K562 (cell line): ENCODE measurements at regions not wholly inside any gene's neighbourhood (a gene's known extent, or its start where the extent isn't known, plus 50 kb on each side); places are given as distances from the start of the nearest gene placed in this dataset.

Experiments
- ATAC-seq: fragments of 200-7000 bp; cut with Tn5 transposase; 3 replicates; pipeline ENCODE4 v1.9.1; 2020; ENCODE audit warnings: moderate library complexity
- BruUV-seq: library from RNA; stranded (reverse); fragments of 400-500 nt; replicated peaks from 2 replicates; lab custom pipeline; 2021; lab: Mats Ljungman, UMichigan
- CTCF ChIA-PET: fragments of 300-600 bp; formaldehyde crosslinking; extraction: SDS; loops from one replicate; lab custom pipeline; 2021; ENCODE audit warnings: low intra/inter-chr PET ratio; lab: Yijun Ruan, JAX
- POLR2A ChIA-PET: fragments of 300-600, 350-650 bp; sonication (Branson Sonifier 250); formaldehyde crosslinking; extraction: SDS; loops from one replicate; lab custom pipeline; 2021; ENCODE audit warnings: antibody characterized with exemption, inconsistent platforms; lab: Yijun Ruan, JAX
- DNase-seq, 4 experiments: peaks; one replicate each; pipeline versions ENCODE4 v3.0.0 to v3.0.0-alpha.2; 2011 to 2018; ENCODE audit warnings: low spot score in 3 of 4, mixed read lengths in 3 of 4; ENCODE audit errors: extremely low read depth in 1 of 4
- FAIRE-seq: peaks from 2 replicates; lab custom pipeline; 2011; peaks lifted over from hg19 to GRCh38; lab: Jason Lieb, UNC
- H2AFZ ChIP-seq: 2 replicates; pipeline ENCODE4 v1.6.0; 2011; ENCODE audit warnings: low read depth, low read length, control low read depth, inconsistent platforms
- H3K27ac ChIP-seq: fragments of 200-600 bp; 3 replicates; pipeline ENCODE4 v1.8.0; 2011; ENCODE audit warnings: low read depth, mild to moderate bottlenecking, control low read depth, inconsistent platforms, low read length, moderate library complexity, mixed read lengths; ENCODE audit errors: extremely low read depth
- H3K27me3 ChIP-seq, 2 experiments: fragments of 300-600 bp in 1 of 2; 2 replicates in 1 of 2; 3 replicates in 1 of 2; pipeline versions ENCODE4 v1.6.0 to v1.8.0; 2011; ENCODE audit warnings: inconsistent platforms in 2 of 2, low read length in 2 of 2, mild to moderate bottlenecking in 1 of 2, mixed read lengths in 1 of 2, moderate library complexity in 1 of 2; ENCODE audit not compliant: control insufficient read depth in 2 of 2, insufficient read depth in 2 of 2
- H3K36me3 ChIP-seq: fragments of 300-600 bp; 3 replicates; pipeline ENCODE4 v1.8.0; 2011; ENCODE audit warnings: mild to moderate bottlenecking, low read length, inconsistent platforms; ENCODE audit not compliant: control insufficient read depth, insufficient read depth
- H3K4me1 ChIP-seq, 2 experiments: fragments of 200-600 bp in 1 of 2; replicated peaks in 1 of 2; 2 replicates in 1 of 2; 3 replicates in 1 of 2; pipeline versions ENCODE4 v1.5.1 to v1.8.0; 2011; ENCODE audit warnings: inconsistent platforms in 2 of 2, low read length in 2 of 2, mild to moderate bottlenecking in 1 of 2, mixed read lengths in 1 of 2, moderate library complexity in 1 of 2; ENCODE audit not compliant: control insufficient read depth in 2 of 2, insufficient read depth in 2 of 2
- H3K4me2 ChIP-seq: 2 replicates; pipeline ENCODE4 v1.6.1; 2011; ENCODE audit warnings: low read length, control low read depth, inconsistent platforms, mixed read lengths; ENCODE audit not compliant: insufficient read depth
- H3K4me3 ChIP-seq: fragments of 200-600 bp; sonication (generic), shearing (Covaris generic); 2 replicates; pipeline ENCODE4 v1.5.1; 2016; ENCODE audit warnings: control low read depth, inconsistent platforms
- H3K79me2 ChIP-seq: fragments of 200-600 bp; 3 replicates; pipeline ENCODE4 v1.8.0; 2011; ENCODE audit warnings: low read length, inconsistent platforms; ENCODE audit not compliant: control insufficient read depth, insufficient read depth
- H3K9ac ChIP-seq, 2 experiments: 2 replicates each; pipeline versions ENCODE4 v1.6.0 to v1.6.1; 2011; ENCODE audit warnings: low read depth in 2 of 2, low read length in 2 of 2, control low read depth in 1 of 2, inconsistent platforms in 1 of 2, mild to moderate bottlenecking in 1 of 2, mixed read lengths in 1 of 2; ENCODE audit not compliant: insufficient read depth in 1 of 2
- H3K9me1 ChIP-seq: one replicate; pipeline ENCODE4 v1.6.0; 2011; ENCODE audit warnings: inconsistent platforms, mild to moderate bottlenecking, low read length, moderate library complexity; ENCODE audit not compliant: control insufficient read depth, insufficient read depth
- H3K9me3 ChIP-seq: replicated peaks from 2 replicates; pipeline ENCODE4 v1.5.1; 2011; ENCODE audit warnings: low read depth, low read length, inconsistent platforms; ENCODE audit not compliant: control insufficient read depth, insufficient read depth
- H4K20me1 ChIP-seq: replicated peaks from 2 replicates; pipeline ENCODE4 v1.6.1; 2011; ENCODE audit warnings: low read length, inconsistent platforms, mixed read lengths; ENCODE audit not compliant: control insufficient read depth, insufficient read depth
- AFF1 ChIP-seq, 2 experiments: fragments of 450-650 bp; IDR thresholded peaks; 2 replicates each; pipeline ENCODE4 v1.6.1; 2018; ENCODE audit warnings: mild to moderate bottlenecking in 2 of 2, low read depth in 1 of 2; ENCODE audit not compliant: partially characterized antibody in 2 of 2
- CREB3 ChIP-seq: fragments of 450-650 bp; conservative IDR thresholded peaks from 2 replicates; pipeline ENCODE4 v1.6.1; 2016; ENCODE audit warnings: missing genetic modification characterization, low read depth, mild to moderate bottlenecking, missing compliant biosample characterization, moderate library complexity
- HNRNPK ChIP-seq: fragments of 200-400 bp; formaldehyde crosslinking; IDR thresholded peaks from one replicate; pipeline ENCODE4 v1.6.1; 2018; ENCODE audit warnings: mild to moderate bottlenecking, low read depth, low read length; ENCODE audit not compliant: poor library complexity, severe bottlenecking
- NFIC ChIP-seq: fragments of 450-650 bp; IDR thresholded peaks from 2 replicates; pipeline ENCODE4 v1.6.1; 2017; ENCODE audit warnings: mild to moderate bottlenecking, inconsistent platforms
- PURB ChIP-seq: sonication (generic); formaldehyde crosslinking; IDR thresholded peaks from 2 replicates; pipeline ENCODE4 v1.9.0; 2021; ENCODE audit warnings: low read depth, mild to moderate bottlenecking, missing genetic modification reagents
- SNRNP70 ChIP-seq: fragments of 200-400 bp; formaldehyde crosslinking; optimal IDR thresholded peaks from 2 replicates; pipeline ENCODE3; 2017; ENCODE audit warnings: low read depth, low read length
- ZNF318 ChIP-seq, 2 experiments: fragments of 450-650 bp; IDR thresholded peaks; 2 replicates each; pipeline ENCODE4 v1.6.1; 2016; ENCODE audit warnings: mild to moderate bottlenecking in 2 of 2, borderline replicate concordance in 1 of 2, low read depth in 1 of 2, moderate library complexity in 1 of 2
- WGBS: fragments of 100-300 bp; shearing (Covaris generic); methylation state at CpG from one replicate; pipeline ENCODE4 v1.1.6; 2016; ENCODE audit warnings: low coverage, mixed read lengths; ENCODE audit not compliant: insufficient coverage; ENCODE audit errors: missing lambda C conversion rate; 5-methylcytosine and 5-hydroxymethylcytosine counted together
- in situ Hi-C: fragments of 300-500 bp; cut with MboI; formaldehyde crosslinking; loops from 4 replicates; pipeline ENCODE4 v1.15.0; 2018; ENCODE audit warnings: inconsistent platforms, mixed read lengths
- intact Hi-C: fragments of 100-400 bp; cut with micrococcal nuclease; formaldehyde crosslinking; loops from 2 replicates; pipeline ENCODE4 v1.14.2; 2022

GRCh38 chr10:131679926-131680325, 220.9 kb upstream of the PPP2R2D start (continued):
- TF ChIP-seq AFF1 (IDR thresholded peaks at IDR 0.05; ENCODE audit: low read depth in 1 of 2, partially characterized antibody in 2 of 2), result no peak
- no peak for TF ChIP-seq NFIC

GRCh38 chr10:131681122-131681521, 219.7 kb upstream of the PPP2R2D start:
- Histone ChIP-seq H2AFZ (no peak overlapping the region), H3K27ac (no peak overlapping the region), H3K4me3 (no peak overlapping the region), H3K9ac (no peak overlapping the region), H3K27me3 (peaks cover 2 to 33% of the 10 kb centered on the region in 2 experiments; a peak in 3 of 5 replicates), H3K4me1 (no peaks in the 10 kb centered on the region), H3K4me2 (no peak overlapping the region), H3K36me3 (no peaks in the 10 kb centered on the region), H3K9me3 (no peaks in the 10 kb centered on the region), H4K20me1 (no peaks in the 10 kb centered on the region), H3K9me1 (no peaks in the 10 kb centered on the region), H3K79me2 (no peaks in the 10 kb centered on the region)
- WGBS, result 3% methylated on average over 6 of the region's 7 CpGs
- BruUV-seq, result no TSS peak
- ChIA-PET CTCF (no interaction called here), POLR2A (no interaction called here)
- DNase-seq, result no peak
- ATAC-seq, result no peak
- intact Hi-C loops (no loop called here), in situ Hi-C loops (no loop called here)
- no peak for FAIRE-seq
- no peak for TF ChIP-seq PURB
- no peak for TF ChIP-seq HNRNPK
- no peak for TF ChIP-seq ZNF318 (IDR thresholded peaks at IDR 0.05; ENCODE audit: borderline replicate concordance in 1 of 2, low read depth in 1 of 2)
- TF ChIP-seq CREB3, result no peak
- no peak for TF ChIP-seq SNRNP70
